ENCODE measurements at regions not wholly inside any gene's neighbourhood (a gene's known extent, or its start where the extent isn't known, plus 50 kb on each side); places are given as distances from the start of the nearest gene placed in this dataset.

DNA sequence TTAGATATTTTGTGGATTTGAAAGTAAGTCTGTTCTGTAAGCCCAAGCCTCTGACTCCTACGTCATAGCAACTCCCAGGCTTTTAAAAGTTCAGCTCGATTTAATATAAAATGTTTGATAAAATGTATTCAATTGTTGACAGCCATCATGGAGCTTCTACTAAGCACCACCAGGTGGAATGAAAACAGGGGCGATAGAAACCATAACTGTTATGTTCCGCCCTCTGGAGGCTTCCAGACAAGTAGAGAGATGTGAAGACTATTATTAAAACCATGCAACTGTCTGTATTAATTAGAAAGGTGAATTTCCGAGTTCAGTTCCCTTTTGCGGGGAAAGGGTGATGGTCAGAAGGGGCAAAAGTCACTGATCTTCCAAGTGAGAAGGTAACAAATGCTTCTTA lies 292.2 kb downstream of the NR2F2 start:
- POLR2A ChIA-PET: no interaction called here
- no peaks in the 10 kb centered on the region for H3K36me3 ChIP-seq (ENCODE audit: control insufficient read depth in 2 of 2, insufficient read depth in 1 of 2, low read length in 2 of 2)
- H3K4me1 ChIP-seq (ENCODE audit: control insufficient read depth, insufficient read depth, low read length): peaks cover 8% of the 10 kb centered on the region

DNA sequence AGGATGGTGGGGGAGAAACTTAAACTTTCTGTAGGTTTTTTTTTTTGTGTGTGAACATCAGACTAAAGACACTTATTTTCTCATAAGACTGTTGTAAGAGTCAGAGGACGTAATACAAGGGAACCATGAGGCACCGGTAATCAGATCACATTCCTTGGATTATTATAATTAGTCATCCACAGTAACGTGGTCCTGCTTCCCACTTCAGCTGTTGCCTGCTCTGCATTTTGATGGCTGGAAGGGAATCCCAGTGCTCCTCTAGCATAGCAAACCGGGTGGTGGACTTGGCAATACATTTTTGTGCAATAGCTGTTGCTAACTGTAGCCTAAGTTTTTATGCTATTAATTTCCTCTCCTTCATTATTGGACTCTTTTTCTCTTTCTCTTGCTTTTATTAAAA lies 294.8 kb downstream of the NR2F2 start:
- TF ChIP-seq ZNF558 (tag by site-specific recombination; IDR thresholded peaks at IDR 0.05) (no peak), ZBTB48 (tag by site-specific recombination; IDR thresholded peaks at IDR 0.05) (no peak), ZNF292 (tag by site-specific recombination; IDR thresholded peaks at IDR 0.05; ENCODE audit: borderline replicate concordance, low read depth) (no peak), ZNF626 (tag by site-specific recombination; IDR thresholded peaks at IDR 0.05) (no peak), HOXC10 (CRISPR knock-in tag; IDR thresholded peaks at IDR 0.05) (no peak), ZNF138 (tag by site-specific recombination; IDR thresholded peaks at IDR 0.05; ENCODE audit: borderline replicate concordance) (no peak), EGR2 (tag by site-specific recombination; IDR thresholded peaks at IDR 0.05; ENCODE audit: low read depth) (no peak), HOXA7 (CRISPR knock-in tag; IDR thresholded peaks at IDR 0.05; ENCODE audit: borderline replicate concordance) (no peak), SETDB1 (IDR thresholded peaks at IDR 0.05; ENCODE audit: insufficient read length, low read length) (no peak), SCRT2 (tag by site-specific recombination; IDR thresholded peaks at IDR 0.05) (no peak), ZNF341 (tag by site-specific recombination; IDR thresholded peaks at IDR 0.05; ENCODE audit: low read depth) (no peak), ZNF670 (tag by site-specific recombination; IDR thresholded peaks at IDR 0.05; ENCODE audit: low read depth) (no peak)
- TF ChIP-seq, protein P1, sequence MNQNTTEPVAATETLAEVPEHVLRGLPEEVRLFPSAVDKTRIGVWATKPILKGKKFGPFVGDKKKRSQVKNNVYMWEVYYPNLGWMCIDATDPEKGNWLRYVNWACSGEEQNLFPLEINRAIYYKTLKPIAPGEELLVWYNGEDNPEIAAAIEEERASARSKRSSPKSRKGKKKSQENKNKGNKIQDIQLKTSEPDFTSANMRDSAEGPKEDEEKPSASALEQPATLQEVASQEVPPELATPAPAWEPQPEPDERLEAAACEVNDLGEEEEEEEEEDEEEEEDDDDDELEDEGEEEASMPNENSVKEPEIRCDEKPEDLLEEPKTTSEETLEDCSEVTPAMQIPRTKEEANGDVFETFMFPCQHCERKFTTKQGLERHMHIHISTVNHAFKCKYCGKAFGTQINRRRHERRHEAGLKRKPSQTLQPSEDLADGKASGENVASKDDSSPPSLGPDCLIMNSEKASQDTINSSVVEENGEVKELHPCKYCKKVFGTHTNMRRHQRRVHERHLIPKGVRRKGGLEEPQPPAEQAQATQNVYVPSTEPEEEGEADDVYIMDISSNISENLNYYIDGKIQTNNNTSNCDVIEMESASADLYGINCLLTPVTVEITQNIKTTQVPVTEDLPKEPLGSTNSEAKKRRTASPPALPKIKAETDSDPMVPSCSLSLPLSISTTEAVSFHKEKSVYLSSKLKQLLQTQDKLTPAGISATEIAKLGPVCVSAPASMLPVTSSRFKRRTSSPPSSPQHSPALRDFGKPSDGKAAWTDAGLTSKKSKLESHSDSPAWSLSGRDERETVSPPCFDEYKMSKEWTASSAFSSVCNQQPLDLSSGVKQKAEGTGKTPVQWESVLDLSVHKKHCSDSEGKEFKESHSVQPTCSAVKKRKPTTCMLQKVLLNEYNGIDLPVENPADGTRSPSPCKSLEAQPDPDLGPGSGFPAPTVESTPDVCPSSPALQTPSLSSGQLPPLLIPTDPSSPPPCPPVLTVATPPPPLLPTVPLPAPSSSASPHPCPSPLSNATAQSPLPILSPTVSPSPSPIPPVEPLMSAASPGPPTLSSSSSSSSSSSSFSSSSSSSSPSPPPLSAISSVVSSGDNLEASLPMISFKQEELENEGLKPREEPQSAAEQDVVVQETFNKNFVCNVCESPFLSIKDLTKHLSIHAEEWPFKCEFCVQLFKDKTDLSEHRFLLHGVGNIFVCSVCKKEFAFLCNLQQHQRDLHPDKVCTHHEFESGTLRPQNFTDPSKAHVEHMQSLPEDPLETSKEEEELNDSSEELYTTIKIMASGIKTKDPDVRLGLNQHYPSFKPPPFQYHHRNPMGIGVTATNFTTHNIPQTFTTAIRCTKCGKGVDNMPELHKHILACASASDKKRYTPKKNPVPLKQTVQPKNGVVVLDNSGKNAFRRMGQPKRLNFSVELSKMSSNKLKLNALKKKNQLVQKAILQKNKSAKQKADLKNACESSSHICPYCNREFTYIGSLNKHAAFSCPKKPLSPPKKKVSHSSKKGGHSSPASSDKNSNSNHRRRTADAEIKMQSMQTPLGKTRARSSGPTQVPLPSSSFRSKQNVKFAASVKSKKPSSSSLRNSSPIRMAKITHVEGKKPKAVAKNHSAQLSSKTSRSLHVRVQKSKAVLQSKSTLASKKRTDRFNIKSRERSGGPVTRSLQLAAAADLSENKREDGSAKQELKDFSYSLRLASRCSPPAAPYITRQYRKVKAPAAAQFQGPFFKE (tag by site-specific recombination; IDR thresholded peaks at IDR 0.05; ENCODE audit: borderline replicate concordance): no peak
- TF ChIP-seq, protein P2, sequence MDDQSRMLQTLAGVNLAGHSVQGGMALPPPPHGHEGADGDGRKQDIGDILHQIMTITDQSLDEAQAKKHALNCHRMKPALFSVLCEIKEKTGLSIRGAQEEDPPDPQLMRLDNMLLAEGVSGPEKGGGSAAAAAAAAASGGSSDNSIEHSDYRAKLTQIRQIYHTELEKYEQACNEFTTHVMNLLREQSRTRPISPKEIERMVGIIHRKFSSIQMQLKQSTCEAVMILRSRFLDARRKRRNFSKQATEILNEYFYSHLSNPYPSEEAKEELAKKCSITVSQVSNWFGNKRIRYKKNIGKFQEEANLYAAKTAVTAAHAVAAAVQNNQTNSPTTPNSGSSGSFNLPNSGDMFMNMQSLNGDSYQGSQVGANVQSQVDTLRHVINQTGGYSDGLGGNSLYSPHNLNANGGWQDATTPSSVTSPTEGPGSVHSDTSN (CRISPR knock-in tag; IDR thresholded peaks at IDR 0.05): no peak
- TF ChIP-seq, protein P3, sequence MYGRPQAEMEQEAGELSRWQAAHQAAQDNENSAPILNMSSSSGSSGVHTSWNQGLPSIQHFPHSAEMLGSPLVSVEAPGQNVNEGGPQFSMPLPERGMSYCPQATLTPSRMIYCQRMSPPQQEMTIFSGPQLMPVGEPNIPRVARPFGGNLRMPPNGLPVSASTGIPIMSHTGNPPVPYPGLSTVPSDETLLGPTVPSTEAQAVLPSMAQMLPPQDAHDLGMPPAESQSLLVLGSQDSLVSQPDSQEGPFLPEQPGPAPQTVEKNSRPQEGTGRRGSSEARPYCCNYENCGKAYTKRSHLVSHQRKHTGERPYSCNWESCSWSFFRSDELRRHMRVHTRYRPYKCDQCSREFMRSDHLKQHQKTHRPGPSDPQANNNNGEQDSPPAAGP (tag by site-specific recombination; IDR thresholded peaks at IDR 0.05): no peak
- ChIA-PET CTCF (no interaction called here), POLR2A (no interaction called here)
- H3K27ac ChIP-seq (ENCODE audit: extremely low read depth, low read depth, low read length): no peak overlapping the region
- H3K4me3 ChIP-seq (ENCODE audit: low read depth, low read length): no peak overlapping the region
- no peaks in the 10 kb centered on the region for H3K4me1 ChIP-seq (ENCODE audit: control insufficient read depth, insufficient read depth, low read length)
- no peaks in the 10 kb centered on the region for H3K9me3 ChIP-seq (ENCODE audit: control insufficient read depth, insufficient read depth, low read depth, low read length)
- H3K36me3 ChIP-seq (ENCODE audit: control insufficient read depth in 2 of 2, insufficient read depth in 1 of 2, low read length in 2 of 2): no peaks in the 10 kb centered on the region

More for the DNA sequence above, 292.2 kb downstream of the NR2F2 start:
- CTCF ChIA-PET: interaction anchor here (1.0 kb wide), 1 partner anchor 71 kb away, joined by 6 read pairs; no protein-coding TSS in a partner anchor
- TF ChIP-seq ZNF629 (tag by site-specific recombination; IDR thresholded peaks at IDR 0.05): no peak
- no peak for TF ChIP-seq ZNF549 (tag by site-specific recombination; IDR thresholded peaks at IDR 0.05)
- TF ChIP-seq, protein P4, sequence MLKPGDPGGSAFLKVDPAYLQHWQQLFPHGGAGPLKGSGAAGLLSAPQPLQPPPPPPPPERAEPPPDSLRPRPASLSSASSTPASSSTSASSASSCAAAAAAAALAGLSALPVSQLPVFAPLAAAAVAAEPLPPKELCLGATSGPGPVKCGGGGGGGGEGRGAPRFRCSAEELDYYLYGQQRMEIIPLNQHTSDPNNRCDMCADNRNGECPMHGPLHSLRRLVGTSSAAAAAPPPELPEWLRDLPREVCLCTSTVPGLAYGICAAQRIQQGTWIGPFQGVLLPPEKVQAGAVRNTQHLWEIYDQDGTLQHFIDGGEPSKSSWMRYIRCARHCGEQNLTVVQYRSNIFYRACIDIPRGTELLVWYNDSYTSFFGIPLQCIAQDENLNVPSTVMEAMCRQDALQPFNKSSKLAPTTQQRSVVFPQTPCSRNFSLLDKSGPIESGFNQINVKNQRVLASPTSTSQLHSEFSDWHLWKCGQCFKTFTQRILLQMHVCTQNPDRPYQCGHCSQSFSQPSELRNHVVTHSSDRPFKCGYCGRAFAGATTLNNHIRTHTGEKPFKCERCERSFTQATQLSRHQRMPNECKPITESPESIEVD (tag by site-specific recombination; IDR thresholded peaks at IDR 0.05): no peak
- TF ChIP-seq ZNF501 (tag by site-specific recombination; IDR thresholded peaks at IDR 0.05): no peak
- no peak for TF ChIP-seq SP2 (tag by site-specific recombination; IDR thresholded peaks at IDR 0.05)
- TF ChIP-seq ZNF174 (tag by site-specific recombination; IDR thresholded peaks at IDR 0.05): no peak
- no peak overlapping the region for H3K27ac ChIP-seq (ENCODE audit: extremely low read depth, low read depth, low read length)
- H3K4me3 ChIP-seq (ENCODE audit: low read depth, low read length): no peak overlapping the region
- H3K9me3 ChIP-seq (ENCODE audit: control insufficient read depth, insufficient read depth, low read depth, low read length): no peaks in the 10 kb centered on the region

All from HEK293 (cell line).